Activated CD4-positive, alpha-beta T cell treated with anti-CD3 and anti-CD28 coated beads, Interleukin-2, Interleukin-4, amounts not matched to agents 100 ng/mL and 50 ng/mL, durations not matched to agents 16 hours and 8 hours (primary cell): ENCODE measurements at regions not wholly inside any gene's neighbourhood (a gene's known extent, or its start where the extent isn't known, plus 50 kb on each side); places are given as distances from the start of the nearest gene placed in this dataset.

ENCODE experiments used
- DNase-seq: peaks from one replicate; pipeline ENCODE4 v3.0.0-alpha.2; 2020; ENCODE audit warnings: low spot score

GRCh38 chrX:10047631-10048030 lies 80.5 kb downstream of the CLDN34 start:
- no peak for DNase-seq

DNA sequence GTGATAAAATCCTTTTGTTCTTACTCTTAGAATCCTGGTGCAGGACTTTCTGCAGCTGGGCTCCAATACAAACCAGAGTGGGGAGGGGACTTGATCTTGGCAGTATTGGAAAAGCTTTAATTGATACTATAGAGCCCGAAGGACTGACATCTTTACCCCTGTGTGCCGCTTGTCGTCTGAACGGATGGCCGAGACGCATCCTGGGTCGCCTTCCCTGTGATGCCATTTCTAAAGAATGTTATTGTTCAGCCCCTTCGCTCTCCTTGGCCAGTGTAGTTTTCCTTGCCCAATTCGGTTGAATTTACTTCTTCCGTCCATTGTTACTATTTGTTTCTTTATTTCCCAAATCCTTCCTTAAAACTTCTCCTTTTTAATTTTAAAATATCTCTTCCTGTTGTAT lies 80.9 kb downstream of the CLDN34 start:
- no peak for DNase-seq

DNA sequence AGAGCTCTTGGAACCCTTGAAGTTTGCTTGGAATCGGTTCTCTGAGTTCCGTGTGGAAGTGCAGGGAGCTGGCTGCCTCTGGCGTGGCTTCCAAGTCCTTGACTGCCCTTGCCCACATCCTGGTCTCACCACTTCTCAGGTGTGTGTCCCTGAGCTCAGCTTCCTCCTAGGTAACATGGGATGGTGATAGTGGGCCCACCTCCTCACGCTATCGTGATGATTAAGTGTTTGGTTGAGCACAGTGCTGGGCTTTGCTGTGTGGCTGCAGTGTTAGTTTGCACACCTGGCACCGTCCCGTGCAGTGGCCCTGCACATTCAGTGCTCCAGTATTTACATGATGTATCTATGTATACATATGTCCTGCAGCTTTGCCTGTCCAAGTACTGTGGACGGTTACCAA lies 81.5 kb downstream of the CLDN34 start:
- no peak for DNase-seq

GRCh38 chrX:10049236-10049635 lies 82.1 kb downstream of the CLDN34 start:
- no peak for DNase-seq

DNA sequence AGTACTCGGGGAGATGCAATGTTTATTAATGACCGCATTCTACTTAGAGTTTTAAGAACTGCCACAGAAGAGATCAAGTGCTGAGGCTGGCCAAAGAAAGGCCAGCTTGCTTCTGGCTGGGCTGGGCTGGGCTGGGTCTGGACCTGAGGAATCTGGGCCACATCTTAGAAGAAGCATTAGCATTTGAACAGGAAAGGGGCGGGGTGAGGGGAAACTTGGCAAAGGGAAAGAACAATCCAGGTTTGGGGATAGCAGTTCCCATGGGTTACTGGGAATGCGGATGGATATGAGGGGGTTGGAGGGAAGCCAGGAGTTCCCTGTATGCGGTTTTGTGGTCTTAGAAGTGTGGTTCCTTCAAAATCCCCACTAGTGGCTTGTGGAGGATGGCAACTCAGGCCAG lies 83.3 kb downstream of the CLDN34 start:
- DNase-seq = no peak

GRCh38 chrX:10051866-10052480 lies 84.8 kb downstream of the CLDN34 start:
- no peak for DNase-seq

DNA sequence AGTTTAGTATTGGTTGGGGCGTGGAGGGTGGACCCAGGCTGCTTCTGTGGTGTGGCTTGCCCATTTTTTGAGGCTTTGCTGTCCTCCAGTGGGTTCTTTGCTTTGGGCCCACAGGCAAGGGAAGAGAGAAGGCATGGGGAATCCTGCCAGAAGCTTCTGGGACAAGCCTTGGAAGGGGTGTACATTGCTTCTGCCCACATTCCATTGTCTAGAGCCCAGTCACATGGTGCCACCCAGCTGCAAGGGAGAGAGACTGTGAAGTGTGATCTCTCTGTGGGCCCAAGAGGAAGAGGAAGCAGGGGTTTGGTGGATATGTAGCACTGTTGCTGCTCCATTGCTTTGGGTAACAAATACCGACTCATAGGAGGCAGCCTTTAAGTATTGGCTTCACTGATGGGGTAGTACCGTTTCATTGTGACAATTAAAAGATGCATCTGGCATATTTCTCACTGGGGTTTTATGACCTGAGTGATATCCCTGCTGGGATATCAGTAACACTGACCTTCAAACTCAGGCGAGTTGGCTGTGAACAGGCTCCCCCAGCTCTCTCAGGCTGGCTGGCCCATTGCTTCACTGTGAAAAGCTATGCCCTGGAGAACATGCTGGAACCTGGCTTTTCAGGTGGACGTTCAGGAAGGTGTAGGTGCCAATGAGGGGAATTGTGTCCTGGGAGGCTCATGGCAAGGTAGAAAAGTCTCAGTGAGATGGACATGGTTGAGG lies 85.9 kb downstream of the CLDN34 start:
- no peak for DNase-seq

- DNase-seq = no peak
Measured at GRCh38 chrX:10054396-10054795, 87.2 kb downstream of the CLDN34 start.

GRCh38 chrX:10055430-10055829 lies 88.3 kb downstream of the CLDN34 start:
- DNase-seq = no peak

- no peak for DNase-seq
Measured at GRCh38 chrX:10062352-10062751, 94.4 kb upstream of the CLCN4 start.

DNA sequence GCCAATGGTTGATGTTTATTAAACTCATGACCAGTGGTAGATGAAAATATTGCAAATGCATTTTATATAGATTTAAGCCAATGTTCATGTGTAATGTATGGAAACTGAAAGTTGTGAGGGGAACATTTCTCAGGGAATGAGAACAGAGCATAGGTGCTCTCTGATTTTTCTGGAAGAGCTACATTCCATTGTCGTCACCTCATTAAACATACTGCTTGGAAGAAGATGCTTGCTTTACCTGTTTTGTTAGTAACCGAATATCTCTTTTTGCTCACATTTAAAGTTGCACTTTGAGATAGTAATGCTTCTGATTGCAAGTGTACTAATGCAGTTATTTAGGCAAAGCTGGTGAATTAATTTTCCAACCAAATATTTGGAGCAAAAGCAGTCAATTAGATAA lies 93.8 kb upstream of the CLCN4 start:
- DNase-seq = no peak

DNA sequence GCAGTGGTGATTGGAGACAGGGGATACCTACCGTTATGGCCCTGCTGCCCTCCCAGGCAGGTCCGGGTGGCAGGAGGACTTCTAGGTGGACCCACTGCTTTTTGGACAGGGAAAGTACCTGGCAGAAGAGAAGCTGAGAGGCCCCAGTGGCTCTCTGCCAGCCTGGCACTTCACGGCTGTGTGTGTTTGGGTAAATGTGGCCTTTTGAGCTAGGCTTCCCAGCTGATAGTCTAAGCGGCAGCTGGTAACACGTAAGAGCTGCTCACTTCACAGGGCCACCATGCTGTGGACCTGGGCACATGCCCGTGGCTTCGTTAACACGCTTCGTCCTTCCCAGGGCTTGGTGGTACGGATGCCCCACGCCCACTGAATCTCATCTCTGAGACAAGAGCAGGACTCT lies 92.0 kb upstream of the CLCN4 start:
- no peak for DNase-seq

DNA sequence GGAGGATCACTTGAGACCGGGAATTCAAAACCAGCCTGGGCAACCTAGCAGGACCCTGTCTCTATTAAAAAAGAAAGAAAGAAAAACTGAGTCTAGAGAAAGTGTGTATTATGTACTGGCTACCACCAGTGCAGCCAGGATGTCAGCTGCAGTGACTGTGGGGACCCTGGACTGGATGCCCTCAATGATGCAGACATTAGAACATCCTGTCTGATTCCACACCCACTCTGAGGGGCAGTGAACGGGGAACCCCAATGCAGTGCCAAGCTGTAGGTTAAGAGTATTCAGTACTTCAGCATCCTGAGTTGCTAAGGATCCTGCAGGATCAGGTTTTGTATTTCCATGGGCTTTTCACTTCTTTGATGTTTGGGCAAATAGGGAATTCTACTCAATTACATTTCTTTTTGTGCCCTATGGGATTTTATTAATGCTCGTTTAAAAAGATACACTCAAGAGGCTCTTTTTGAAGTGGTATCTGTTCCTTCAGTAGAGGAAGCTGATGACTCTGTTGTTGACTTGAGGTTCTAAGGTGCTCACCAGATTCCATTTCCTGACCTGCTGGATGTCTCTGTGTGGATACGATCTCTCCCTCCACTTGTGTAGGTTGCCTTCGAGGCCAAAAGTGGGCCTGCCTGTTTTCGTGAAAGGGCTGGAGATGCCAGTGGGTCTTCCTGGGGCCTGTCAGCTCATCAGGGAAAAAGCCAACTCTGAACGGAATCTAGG lies 85.9 kb upstream of the CLCN4 start:
- no peak for DNase-seq

- DNase-seq = no peak
Measured at GRCh38 chrX:10071451-10072144, 85.2 kb upstream of the CLCN4 start.

DNA sequence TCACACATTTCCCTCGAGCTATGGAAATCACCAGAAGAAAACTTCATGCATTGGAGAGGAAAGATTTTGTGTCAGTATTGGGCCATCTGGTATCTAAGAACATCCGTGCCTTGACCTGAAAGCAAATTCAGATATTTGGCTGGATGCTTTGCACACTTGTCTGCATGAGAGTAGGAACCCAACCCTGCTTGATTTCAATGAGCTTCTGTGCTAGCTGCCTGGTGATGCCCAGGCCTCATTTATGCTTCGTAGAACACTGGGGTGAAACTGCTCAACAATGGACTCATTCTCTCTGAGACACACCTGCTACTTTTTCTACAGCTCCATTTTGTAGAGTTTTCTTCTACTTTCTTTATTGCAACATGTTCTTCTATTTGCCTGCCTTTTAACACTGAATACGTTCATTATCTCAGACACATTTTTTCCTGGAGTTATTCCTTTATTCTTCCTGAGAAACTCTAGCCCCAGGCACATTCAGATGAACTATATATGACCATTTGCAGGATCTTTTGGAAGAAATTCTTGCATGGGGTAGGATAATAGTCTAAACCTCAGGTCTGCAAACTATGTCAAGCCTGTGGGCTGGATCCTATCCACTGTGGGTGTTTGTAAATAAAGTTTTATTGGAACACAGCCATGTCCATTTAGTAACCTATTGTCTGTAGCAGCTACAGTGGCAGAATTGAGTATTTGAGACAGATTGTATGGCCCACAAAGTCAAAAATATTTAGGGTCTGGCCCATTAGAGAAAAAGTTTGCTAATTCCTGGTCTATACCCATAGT lies 83.8 kb upstream of the CLCN4 start:
- no peak for DNase-seq

GRCh38 chrX:10073671-10074070 lies 83.1 kb upstream of the CLCN4 start:
- no peak for DNase-seq

DNA sequence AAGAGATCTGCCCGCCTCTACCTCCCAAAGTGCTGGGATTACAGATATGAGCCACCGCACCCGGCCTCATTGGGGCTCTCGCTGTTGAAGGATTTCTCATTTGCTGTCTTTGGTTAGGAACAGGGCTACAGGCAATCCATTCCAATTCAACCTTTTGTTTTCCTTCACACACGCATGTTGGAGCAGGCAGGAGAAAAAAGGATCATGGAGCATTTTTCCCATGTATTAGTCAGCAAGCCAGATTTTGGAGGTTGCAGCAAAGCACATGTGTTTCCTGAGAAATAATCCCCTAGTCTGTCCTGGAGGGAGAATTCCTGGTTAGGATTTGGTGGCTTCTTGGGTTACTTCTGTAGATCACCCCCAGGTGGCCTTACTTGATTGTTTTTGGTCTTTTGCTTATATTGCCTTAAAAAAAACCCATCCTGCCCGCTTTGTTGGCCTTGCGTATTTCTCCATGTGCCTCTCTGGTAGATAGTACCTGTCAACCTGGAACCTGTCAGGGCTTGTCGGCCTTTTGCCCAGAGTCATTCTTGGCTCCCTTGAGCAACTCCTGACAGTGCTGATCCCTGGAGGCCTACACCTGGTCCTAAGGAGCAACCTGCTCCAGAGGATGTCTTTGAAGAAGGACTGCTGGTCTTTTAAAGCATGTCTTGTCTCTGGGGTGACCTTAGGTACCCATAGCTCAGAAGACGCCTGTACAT lies 82.4 kb upstream of the CLCN4 start:
- no peak for DNase-seq

GRCh38 chrX:10076765-10077164 lies 80.0 kb upstream of the CLCN4 start:
- DNase-seq = no peak

DNA sequence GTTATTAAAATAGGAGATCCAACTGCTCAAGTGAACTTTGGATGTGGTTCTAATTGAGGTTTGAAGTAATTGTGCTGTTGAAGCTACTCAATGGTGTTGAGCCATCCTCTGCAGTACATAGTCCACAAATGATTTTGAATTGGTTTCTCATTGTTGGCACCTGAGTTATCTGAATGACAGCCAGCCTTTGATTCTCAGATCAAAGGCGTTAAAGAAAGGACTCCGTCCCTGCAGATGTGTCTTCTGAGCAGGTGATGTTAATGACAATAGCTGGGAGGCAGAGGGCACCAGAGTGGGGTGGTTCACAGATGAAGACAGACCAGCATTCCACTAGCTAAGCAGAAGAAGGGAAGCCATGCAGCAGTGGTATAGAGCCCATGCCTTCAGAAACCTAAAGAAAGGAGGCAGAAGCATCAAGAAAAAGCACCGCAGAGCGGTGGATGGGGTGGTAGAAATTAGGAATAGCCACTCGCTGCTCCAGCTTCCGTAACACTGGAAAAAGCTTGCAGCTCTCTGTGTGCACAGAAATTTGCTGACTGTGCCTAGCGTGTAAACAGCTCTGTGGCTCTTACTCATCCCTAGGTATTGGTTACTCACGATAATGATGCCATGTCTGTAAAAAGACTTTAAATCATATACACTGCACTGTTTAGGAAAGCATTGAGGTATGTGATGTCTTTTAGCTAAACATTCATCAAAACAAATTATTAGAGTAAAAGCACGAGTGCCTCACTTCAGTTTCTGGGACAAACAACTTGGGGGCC lies 79.2 kb upstream of the CLCN4 start:
- DNase-seq = no peak

GRCh38 chrX:10078266-10078665 lies 78.5 kb upstream of the CLCN4 start:
- no peak for DNase-seq

- no peak for DNase-seq
Measured at GRCh38 chrX:10079231-10079630, 77.5 kb upstream of the CLCN4 start.
